ENCODE measurements at regions not wholly inside any gene's neighbourhood (a gene's known extent, or its start where the extent isn't known, plus 50 kb on each side); places are given as distances from the start of the nearest gene placed in this dataset.

- no peak overlapping the region for H3K27ac ChIP-seq (ENCODE audit: control insufficient read depth, insufficient read depth)
- no peak for FAIRE-seq
- H4K20me1 ChIP-seq (ENCODE audit: control insufficient read depth, insufficient read depth) = no peaks in the 10 kb centered on the region
- CTCF ChIA-PET = no interaction called here
- no peaks in the 10 kb centered on the region for H3K79me2 ChIP-seq (ENCODE audit: control insufficient read depth, insufficient read depth, low read length)
- no peaks in the 10 kb centered on the region for H3K9me3 ChIP-seq (replicated peaks; ENCODE audit: control insufficient read depth, insufficient read depth, low read length)
- ATAC-seq = no peak
- no peaks in the 10 kb centered on the region for H3K36me3 ChIP-seq (ENCODE audit: control insufficient read depth in 2 of 2, insufficient read depth in 2 of 2, low read length in 1 of 2)
- no peak overlapping the region for H2AFZ ChIP-seq (ENCODE audit: control insufficient read depth, low read depth, low read length)
- in situ Hi-C loops (cut with MboI) (no loop called here), intact Hi-C loops (cut with micrococcal nuclease; ENCODE audit: unreplicated experiment) (no loop called here)
- H3K4me1 ChIP-seq (ENCODE audit: control insufficient read depth, insufficient read depth, low read length) = no peaks in the 10 kb centered on the region
- no peak for TF ChIP-seq NFIC (IDR thresholded peaks at IDR 0.05; ENCODE audit: low read depth, low read length)
- no peak for TF ChIP-seq RAD21 (IDR thresholded peaks at IDR 0.05; ENCODE audit: insufficient read depth, low read depth, low read length)
- TF ChIP-seq ZBTB4 (CRISPR knock-in tag; IDR thresholded peaks at IDR 0.05) = no peak
- TF ChIP-seq ZNF687 (IDR thresholded peaks at IDR 0.05) = no peak
- no peak for TF ChIP-seq EGR1 (IDR thresholded peaks at IDR 0.05; ENCODE audit: borderline replicate concordance in 1 of 2, low read depth in 2 of 2, low read length in 2 of 2)
- no peak for TF ChIP-seq REST (IDR thresholded peaks at IDR 0.05; ENCODE audit: low read depth, low read length)
- no peak for TF ChIP-seq NR2C1 (IDR thresholded peaks at IDR 0.05)
- TF ChIP-seq KAT2A (conservative IDR thresholded peaks at IDR 0.05; ENCODE audit: control insufficient read depth, low read depth, low read length) = no peak
- TF ChIP-seq HCFC1 (IDR thresholded peaks at IDR 0.05; ENCODE audit: low read length) = no peak
- 61% methylated on average over 9 of the region's 9 CpGs for WGBS (ENCODE audit: insufficient coverage, insufficient replicate concordance, low lambda C conversion rate, missing lambda C conversion rate)
- H3K27me3 ChIP-seq (replicated peaks in 1 of 2; ENCODE audit: control insufficient read depth in 2 of 2, insufficient read depth in 2 of 2, low read length in 1 of 2) = no peaks in the 10 kb centered on the region
- no peak overlapping the region for H3K4me2 ChIP-seq (ENCODE audit: control insufficient read depth, insufficient read depth)
- no peak overlapping the region for H3K4me3 ChIP-seq
- BruUV-seq (replicated peaks) = no TSS peak
- DNase-seq (ENCODE audit: low read depth, low spot score) = no peak
- H3K9ac ChIP-seq (ENCODE audit: control insufficient read depth, insufficient read depth, low read length) = no peak overlapping the region
- RAD21 ChIA-PET (ENCODE audit: unreplicated experiment) = no interaction called here
- SMC1A ChIA-PET (ENCODE audit: uncharacterized antibody, unreplicated experiment) = interaction anchor here (0.5 to 1.0 kb wide), 3 partner anchors 20 to 156 kb away, joined by 3 to 4 read pairs (median 3); no protein-coding TSS in a partner anchor
- POLR2A ChIA-PET = no interaction called here
These were observed 173.4 kb upstream of the TP63 start for GRCh38 chr3:189457631-189458412.

Data from GM12878 (cell line).